ENCODE measurements at regions not wholly inside any gene's neighbourhood (a gene's known extent, or its start where the extent isn't known, plus 50 kb on each side); places are given as distances from the start of the nearest gene placed in this dataset.
"Not testable (repeated sequence)": the region's sequence is repeated elsewhere in the genome, so short reads cannot be mapped to it uniquely, and the experiment has no call there.

DNA sequence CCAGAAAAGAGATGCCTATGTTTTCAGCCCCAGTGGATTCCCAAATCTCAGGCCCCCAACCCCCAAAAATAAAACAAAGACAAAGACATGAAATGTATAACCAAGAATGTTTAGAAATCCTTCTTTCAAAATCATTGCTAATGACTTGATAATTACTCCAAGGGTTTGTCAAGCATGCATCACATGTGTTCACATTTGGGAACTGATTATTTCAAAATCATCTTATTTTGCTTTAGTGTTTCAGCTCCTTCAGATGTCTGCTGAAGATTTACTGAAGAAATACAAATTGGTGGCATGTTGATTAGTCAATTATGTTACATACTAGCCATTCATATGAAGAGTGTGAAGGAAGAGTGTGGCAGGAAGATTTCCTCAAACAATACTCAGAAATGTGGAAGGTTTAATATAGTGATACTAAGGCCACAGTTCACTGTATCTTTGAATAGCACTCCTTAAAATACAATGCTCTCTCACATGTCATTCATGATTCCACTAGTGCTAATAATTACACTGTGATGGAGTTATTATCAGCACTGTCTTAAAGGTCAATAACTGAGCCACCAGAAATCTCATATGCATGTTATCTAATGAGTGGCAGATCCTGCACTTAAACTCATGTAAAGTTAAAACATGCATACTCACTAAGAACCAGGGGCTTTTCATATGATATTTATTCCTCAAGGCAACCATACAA, 134.5 kb upstream of the TGFBR2 start:
- Histone ChIP-seq H3K9ac (ENCODE audit: low read depth, low read length) (no peak overlapping the region), H3K4me3 (ENCODE audit: low read length) (no peak overlapping the region), H3K27ac (ENCODE audit: low read length) (no peak overlapping the region)

DNA sequence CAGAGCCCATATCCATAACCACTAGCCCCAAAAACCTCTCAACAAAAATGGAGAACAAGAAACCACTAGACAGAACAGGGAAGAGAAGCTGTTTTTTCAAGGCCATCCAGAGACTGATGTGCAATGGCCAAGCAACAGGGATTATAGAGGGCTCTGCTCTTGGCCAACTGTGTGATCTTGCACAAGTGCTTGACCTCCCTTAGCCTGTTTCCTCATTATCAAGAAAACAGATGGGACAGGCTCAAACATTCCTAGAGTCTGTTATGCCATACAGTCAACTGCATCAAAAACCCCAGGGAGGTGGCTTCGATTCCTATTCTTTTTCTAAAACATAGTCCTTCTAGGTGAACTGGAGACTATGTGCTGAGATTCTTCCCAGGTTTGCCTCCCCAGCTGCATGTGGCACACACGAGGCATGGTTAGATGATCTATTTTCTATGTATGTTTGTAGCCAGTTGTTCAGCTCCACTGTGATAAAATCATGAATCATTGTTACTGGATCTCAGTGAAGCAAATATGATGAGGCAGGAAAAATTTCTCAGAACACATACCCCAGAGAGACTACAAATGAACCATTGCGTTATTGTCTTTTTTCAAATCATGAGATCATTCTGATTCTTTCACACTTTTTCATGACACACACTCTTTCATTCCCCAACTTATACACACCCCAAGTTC, 132.9 kb upstream of the TGFBR2 start:
- Histone ChIP-seq H3K4me3 (ENCODE audit: low read length) (no peak overlapping the region), H3K9me3 (ENCODE audit: insufficient read depth, low read depth, low read length) (no peaks in the 10 kb centered on the region), H3K9ac (ENCODE audit: low read depth, low read length) (no peak overlapping the region), H3K27ac (ENCODE audit: low read length) (no peak overlapping the region), H3K36me3 (ENCODE audit: insufficient read depth, low read depth, low read length) (no peaks in the 10 kb centered on the region), H3K27me3 (ENCODE audit: insufficient read depth, low read length) (no peaks in the 10 kb centered on the region), H3K4me1 (ENCODE audit: insufficient read depth, low read length) (no peaks in the 10 kb centered on the region)

More for the DNA sequence above, 134.5 kb upstream of the TGFBR2 start:
- H3K9me3 ChIP-seq (ENCODE audit: insufficient read depth, low read depth, low read length), result no peaks in the 10 kb centered on the region
- no peaks in the 10 kb centered on the region for H3K36me3 ChIP-seq (ENCODE audit: insufficient read depth, low read depth, low read length)
- H3K4me1 ChIP-seq (ENCODE audit: insufficient read depth, low read length), result no peaks in the 10 kb centered on the region
- no peaks in the 10 kb centered on the region for H3K27me3 ChIP-seq (ENCODE audit: insufficient read depth, low read length)

DNA sequence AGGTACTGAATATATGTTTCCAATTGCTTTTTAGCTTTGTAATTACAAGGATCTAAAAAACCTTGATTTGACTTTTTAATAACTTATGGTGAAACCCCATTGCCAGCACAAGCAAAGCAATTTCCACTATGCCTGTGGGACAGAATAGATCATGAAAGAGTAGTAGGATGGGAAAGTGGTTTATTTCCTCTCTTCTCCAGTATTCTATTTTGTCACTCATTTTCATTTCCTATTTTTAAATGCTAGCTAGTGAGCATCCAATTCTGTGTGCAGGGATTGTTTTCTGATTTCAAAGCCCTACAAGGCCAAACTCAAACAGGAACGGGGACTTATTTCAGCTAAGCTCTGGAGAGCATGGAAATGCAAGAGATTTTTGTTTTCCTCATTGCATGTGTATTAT, 132.0 kb upstream of the TGFBR2 start:
- Histone ChIP-seq H3K9me3 (ENCODE audit: insufficient read depth, low read depth, low read length) (no peaks in the 10 kb centered on the region), H3K4me1 (ENCODE audit: insufficient read depth, low read length) (no peaks in the 10 kb centered on the region), H3K36me3 (ENCODE audit: insufficient read depth, low read depth, low read length) (no peaks in the 10 kb centered on the region), H3K27ac (ENCODE audit: low read length) (no peak overlapping the region), H3K9ac (ENCODE audit: low read depth, low read length) (no peak overlapping the region), H3K4me3 (ENCODE audit: low read length) (no peak overlapping the region), H3K27me3 (ENCODE audit: insufficient read depth, low read length) (no peaks in the 10 kb centered on the region)

GRCh38 chr3:30475038-30475808, 131.2 kb upstream of the TGFBR2 start:
- H3K9me3 ChIP-seq (ENCODE audit: insufficient read depth, low read depth, low read length), result peaks cover 5% of the 10 kb centered on the region; the same call in 1 of the 2 replicates
- H3K4me3 ChIP-seq (ENCODE audit: low read length), result no peak overlapping the region
- no peak overlapping the region for H3K27ac ChIP-seq (ENCODE audit: low read length)
- H3K27me3 ChIP-seq (ENCODE audit: insufficient read depth, low read length), result no peaks in the 10 kb centered on the region
- H3K4me1 ChIP-seq (ENCODE audit: insufficient read depth, low read length), result no peaks in the 10 kb centered on the region
- no peaks in the 10 kb centered on the region for H3K36me3 ChIP-seq (ENCODE audit: insufficient read depth, low read depth, low read length)
- H3K9ac ChIP-seq (ENCODE audit: low read depth, low read length), result no peak overlapping the region

- Histone ChIP-seq H3K27ac (ENCODE audit: low read length) (no peak overlapping the region), H3K4me1 (ENCODE audit: insufficient read depth, low read length) (no peaks in the 10 kb centered on the region), H3K36me3 (ENCODE audit: insufficient read depth, low read depth, low read length) (no peaks in the 10 kb centered on the region), H3K9ac (ENCODE audit: low read depth, low read length) (no peak overlapping the region), H3K27me3 (ENCODE audit: insufficient read depth, low read length) (no peaks in the 10 kb centered on the region), H3K4me3 (ENCODE audit: low read length) (no peak overlapping the region), H3K9me3 (ENCODE audit: insufficient read depth, low read depth, low read length) (peaks cover 11% of the 10 kb centered on the region; the same call in 1 of the 2 replicates)
Measured at GRCh38 chr3:30475809-30476178, 130.6 kb upstream of the TGFBR2 start.

- H3K4me1 ChIP-seq (ENCODE audit: insufficient read depth, low read length), result no peaks in the 10 kb centered on the region
Measured at GRCh38 chr3:30476368-30477084, 129.9 kb upstream of the TGFBR2 start.

GRCh38 chr3:30477149-30477921, 129.1 kb upstream of the TGFBR2 start:
- peaks cover 11% of the 10 kb centered on the region; the same call in 1 of the 2 replicates for H3K9me3 ChIP-seq (ENCODE audit: insufficient read depth, low read depth, low read length)
- no peaks in the 10 kb centered on the region for H3K36me3 ChIP-seq (ENCODE audit: insufficient read depth, low read depth, low read length)
- no peak overlapping the region for H3K27ac ChIP-seq (ENCODE audit: low read length)
- no peak overlapping the region for H3K4me3 ChIP-seq (ENCODE audit: low read length)
- H3K9ac ChIP-seq (ENCODE audit: low read depth, low read length), result no peak overlapping the region
- no peaks in the 10 kb centered on the region for H3K27me3 ChIP-seq (ENCODE audit: insufficient read depth, low read length)
- H3K4me1 ChIP-seq (ENCODE audit: insufficient read depth, low read length), result no peaks in the 10 kb centered on the region

More at GRCh38 chr3:30476368-30477084, 129.9 kb upstream of the TGFBR2 start:
- Histone ChIP-seq H3K27me3 (ENCODE audit: insufficient read depth, low read length) (no peaks in the 10 kb centered on the region), H3K9me3 (ENCODE audit: insufficient read depth, low read depth, low read length) (peaks cover 11% of the 10 kb centered on the region; the same call in 1 of the 2 replicates), H3K36me3 (ENCODE audit: insufficient read depth, low read depth, low read length) (no peaks in the 10 kb centered on the region), H3K4me3 (ENCODE audit: low read length) (no peak overlapping the region), H3K27ac (ENCODE audit: low read length) (no peak overlapping the region), H3K9ac (ENCODE audit: low read depth, low read length) (no peak overlapping the region)

- not testable (repeated sequence) for H3K27me3 ChIP-seq (ENCODE audit: insufficient read depth, low read length)
Measured at GRCh38 chr3:30479737-30480136, 126.7 kb upstream of the TGFBR2 start.

DNA sequence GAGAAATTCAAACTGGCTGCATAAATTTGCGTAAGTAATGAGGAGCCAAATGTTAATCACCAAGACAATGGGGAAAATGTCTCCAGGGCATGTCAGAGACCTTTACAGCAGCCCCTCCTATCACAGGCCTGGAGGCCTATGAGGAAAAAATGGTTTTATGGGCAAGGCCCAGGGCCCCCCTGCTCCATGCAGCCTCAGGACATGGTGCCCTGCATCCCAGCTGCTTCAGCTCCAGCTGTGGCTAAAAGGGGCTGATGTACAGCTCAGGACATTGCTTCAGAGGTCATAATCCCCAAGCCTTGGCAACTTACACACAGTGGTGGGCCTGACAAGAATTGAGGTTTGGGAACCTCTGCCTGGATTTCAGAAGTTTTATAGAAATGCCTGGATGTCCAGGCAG, 126.2 kb upstream of the TGFBR2 start:
- not testable (repeated sequence) for H3K36me3 ChIP-seq (ENCODE audit: insufficient read depth, low read depth, low read length); H3K27ac ChIP-seq (ENCODE audit: low read length); H3K27me3 ChIP-seq (ENCODE audit: insufficient read depth, low read length); H3K4me3 ChIP-seq (ENCODE audit: low read length); H3K9ac ChIP-seq (ENCODE audit: low read depth, low read length); H3K4me1 ChIP-seq (ENCODE audit: insufficient read depth, low read length)
- peaks cover 11% of the 10 kb centered on the region; the same call in 1 of the 2 replicates for H3K9me3 ChIP-seq (ENCODE audit: insufficient read depth, low read depth, low read length)

More at GRCh38 chr3:30479737-30480136, 126.7 kb upstream of the TGFBR2 start:
- not testable (repeated sequence) for H3K27ac ChIP-seq (ENCODE audit: low read length); H3K4me3 ChIP-seq (ENCODE audit: low read length); H3K36me3 ChIP-seq (ENCODE audit: insufficient read depth, low read depth, low read length); H3K9ac ChIP-seq (ENCODE audit: low read depth, low read length); H3K4me1 ChIP-seq (ENCODE audit: insufficient read depth, low read length)
- peaks cover 11% of the 10 kb centered on the region; the same call in 1 of the 2 replicates for H3K9me3 ChIP-seq (ENCODE audit: insufficient read depth, low read depth, low read length)

DNA sequence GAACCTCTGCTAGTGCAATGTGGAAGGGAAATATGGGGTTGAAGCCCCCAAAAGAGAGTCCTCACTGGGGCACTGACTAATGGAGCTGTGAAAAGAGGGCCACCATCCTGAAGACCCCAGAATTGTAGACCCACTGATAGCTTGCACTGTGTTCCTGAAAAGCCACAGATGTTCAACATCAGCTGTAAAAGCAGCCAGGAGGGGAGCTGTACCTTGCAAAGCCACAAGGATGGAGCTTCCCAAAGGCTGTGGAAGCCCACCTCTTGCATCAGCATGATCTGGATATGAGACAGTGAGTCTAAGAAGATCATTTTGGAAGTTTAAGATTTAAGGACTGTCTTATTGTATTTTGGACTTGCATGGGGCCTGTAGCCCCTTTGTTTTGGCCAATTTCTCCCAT, 125.8 kb upstream of the TGFBR2 start:
- no peak overlapping the region for H3K9ac ChIP-seq (ENCODE audit: low read depth, low read length)
- peaks cover 11% of the 10 kb centered on the region; the same call in 1 of the 2 replicates for H3K9me3 ChIP-seq (ENCODE audit: insufficient read depth, low read depth, low read length)
- H3K36me3 ChIP-seq (ENCODE audit: insufficient read depth, low read depth, low read length), result no peaks in the 10 kb centered on the region
- H3K4me3 ChIP-seq (ENCODE audit: low read length), result no peak overlapping the region
- no peaks in the 10 kb centered on the region for H3K27me3 ChIP-seq (ENCODE audit: insufficient read depth, low read length)
- H3K27ac ChIP-seq (ENCODE audit: low read length), result no peak overlapping the region
- H3K4me1 ChIP-seq (ENCODE audit: insufficient read depth, low read length), result no peaks in the 10 kb centered on the region

- H3K9ac ChIP-seq (ENCODE audit: low read depth, low read length), result no peak overlapping the region
- H3K4me1 ChIP-seq (ENCODE audit: insufficient read depth, low read length), result no peaks in the 10 kb centered on the region
- no peaks in the 10 kb centered on the region for H3K36me3 ChIP-seq (ENCODE audit: insufficient read depth, low read depth, low read length)
- no peak overlapping the region for H3K27ac ChIP-seq (ENCODE audit: low read length)
- H3K9me3 ChIP-seq (ENCODE audit: insufficient read depth, low read depth, low read length), result peaks cover 11% of the 10 kb centered on the region; the same call in 1 of the 2 replicates
- no peak overlapping the region for H3K4me3 ChIP-seq (ENCODE audit: low read length)
- no peaks in the 10 kb centered on the region for H3K27me3 ChIP-seq (ENCODE audit: insufficient read depth, low read length)
Measured at GRCh38 chr3:30481241-30481640, 125.2 kb upstream of the TGFBR2 start.
